Hepatocyte (in vitro differentiated cells): ENCODE measurements at regions not wholly inside any gene's neighbourhood (a gene's known extent, or its start where the extent isn't known, plus 50 kb on each side); places are given as distances from the start of the nearest gene placed in this dataset.

Source experiments
- EZH2 ChIP-seq: fragments of 200-600 bp; sonication (generic); IDR thresholded peaks from 2 replicates; pipeline ENCODE4 v1.6.1; 2016; ENCODE audit warnings: antibody characterized with exemption, mild to moderate bottlenecking, borderline replicate concordance
- EZH2phosphoT487 ChIP-seq: fragments of 200-600 bp; sonication (generic); IDR thresholded peaks from one replicate; pipeline ENCODE4 v1.6.1; 2018; ENCODE audit warnings: antibody characterized with exemption, mild to moderate bottlenecking, low read depth, moderate library complexity; ENCODE audit not compliant: unreplicated experiment, severe bottlenecking
- TF ChIP-seq, protein P1 (sequence below): fragments of 200-600 bp; sonication (generic); IDR thresholded peaks from 2 replicates; pipeline ENCODE4 v1.5.1; 2016; ENCODE audit warnings: antibody characterized with exemption, mild to moderate bottlenecking; ENCODE audit not compliant: poor library complexity

DNA sequence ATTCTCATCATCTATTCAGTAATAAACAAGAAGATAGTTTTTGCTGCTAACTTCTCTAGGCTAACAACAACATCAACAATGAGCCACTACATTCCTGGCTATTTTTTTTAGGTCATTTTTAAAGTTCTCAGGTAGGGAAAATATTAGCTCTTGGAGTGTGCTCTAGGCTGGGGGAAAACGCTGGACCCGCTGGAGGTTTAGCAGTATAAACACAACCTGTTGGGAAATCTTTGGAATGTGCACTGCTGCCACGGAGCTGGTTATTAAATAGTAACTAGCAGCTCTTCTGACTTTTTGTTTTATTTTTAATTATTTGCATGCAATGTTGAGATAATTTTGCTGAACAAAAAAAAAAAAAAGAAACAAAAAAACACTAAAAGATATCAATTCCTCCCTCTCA lies 892.1 kb upstream of the ACVR2A start:
- TF ChIP-seq, protein P1, sequence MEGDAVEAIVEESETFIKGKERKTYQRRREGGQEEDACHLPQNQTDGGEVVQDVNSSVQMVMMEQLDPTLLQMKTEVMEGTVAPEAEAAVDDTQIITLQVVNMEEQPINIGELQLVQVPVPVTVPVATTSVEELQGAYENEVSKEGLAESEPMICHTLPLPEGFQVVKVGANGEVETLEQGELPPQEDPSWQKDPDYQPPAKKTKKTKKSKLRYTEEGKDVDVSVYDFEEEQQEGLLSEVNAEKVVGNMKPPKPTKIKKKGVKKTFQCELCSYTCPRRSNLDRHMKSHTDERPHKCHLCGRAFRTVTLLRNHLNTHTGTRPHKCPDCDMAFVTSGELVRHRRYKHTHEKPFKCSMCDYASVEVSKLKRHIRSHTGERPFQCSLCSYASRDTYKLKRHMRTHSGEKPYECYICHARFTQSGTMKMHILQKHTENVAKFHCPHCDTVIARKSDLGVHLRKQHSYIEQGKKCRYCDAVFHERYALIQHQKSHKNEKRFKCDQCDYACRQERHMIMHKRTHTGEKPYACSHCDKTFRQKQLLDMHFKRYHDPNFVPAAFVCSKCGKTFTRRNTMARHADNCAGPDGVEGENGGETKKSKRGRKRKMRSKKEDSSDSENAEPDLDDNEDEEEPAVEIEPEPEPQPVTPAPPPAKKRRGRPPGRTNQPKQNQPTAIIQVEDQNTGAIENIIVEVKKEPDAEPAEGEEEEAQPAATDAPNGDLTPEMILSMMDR: no peak
- no peak for TF ChIP-seq EZH2phosphoT487
- TF ChIP-seq EZH2: no peak
